ENCODE measurements at regions not wholly inside any gene's neighbourhood (a gene's known extent, or its start where the extent isn't known, plus 50 kb on each side); places are given as distances from the start of the nearest gene placed in this dataset.

DNA sequence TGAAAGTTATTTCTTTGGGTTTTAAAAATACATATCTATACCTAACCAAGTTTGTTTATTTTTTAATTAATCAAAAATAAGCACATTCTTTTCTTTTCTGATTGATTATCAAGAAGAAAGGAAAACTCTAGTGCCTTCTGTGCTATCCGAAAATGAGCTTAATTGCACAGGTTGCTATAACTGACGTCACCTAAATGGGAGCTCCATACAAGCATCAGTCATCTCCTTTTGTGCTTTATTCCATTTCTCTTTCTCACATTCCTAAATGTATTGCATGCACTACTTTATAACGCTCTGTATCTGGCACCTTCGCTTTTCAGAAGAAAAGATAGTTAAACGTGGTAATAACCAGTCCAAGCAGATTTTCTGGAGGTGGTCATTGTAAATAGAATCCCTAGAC, 675.0 kb downstream of the STPG2 start:
- no peak for DNase-seq

DNA sequence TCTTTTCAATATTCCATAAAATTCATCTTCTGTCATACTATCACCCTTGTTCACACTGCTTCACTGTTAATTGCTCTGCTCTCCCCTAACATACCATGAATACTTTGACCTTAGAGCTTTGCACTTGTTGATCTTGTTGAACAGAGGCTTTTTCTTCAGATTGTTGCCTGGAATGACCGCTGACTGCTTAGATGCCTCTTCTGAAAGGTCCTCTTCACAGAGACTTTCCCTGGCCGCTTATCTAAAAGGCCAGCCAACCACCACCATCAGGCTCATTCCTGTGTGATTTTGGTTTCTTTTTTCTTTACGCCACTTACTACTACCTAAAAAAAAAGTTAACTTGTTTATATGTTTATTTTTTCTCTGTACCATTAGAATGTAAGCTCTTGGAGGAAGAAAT, 667.7 kb downstream of the STPG2 start:
- DNase-seq = no peak

GRCh38 chr4:97477974-97478373, 665.3 kb downstream of the STPG2 start:
- no peak for DNase-seq

GRCh38 chr4:97479388-97479787, 663.9 kb downstream of the STPG2 start:
- DNase-seq = no peak

GRCh38 chr4:97491856-97492255, 651.4 kb downstream of the STPG2 start:
- no peak for DNase-seq

DNA sequence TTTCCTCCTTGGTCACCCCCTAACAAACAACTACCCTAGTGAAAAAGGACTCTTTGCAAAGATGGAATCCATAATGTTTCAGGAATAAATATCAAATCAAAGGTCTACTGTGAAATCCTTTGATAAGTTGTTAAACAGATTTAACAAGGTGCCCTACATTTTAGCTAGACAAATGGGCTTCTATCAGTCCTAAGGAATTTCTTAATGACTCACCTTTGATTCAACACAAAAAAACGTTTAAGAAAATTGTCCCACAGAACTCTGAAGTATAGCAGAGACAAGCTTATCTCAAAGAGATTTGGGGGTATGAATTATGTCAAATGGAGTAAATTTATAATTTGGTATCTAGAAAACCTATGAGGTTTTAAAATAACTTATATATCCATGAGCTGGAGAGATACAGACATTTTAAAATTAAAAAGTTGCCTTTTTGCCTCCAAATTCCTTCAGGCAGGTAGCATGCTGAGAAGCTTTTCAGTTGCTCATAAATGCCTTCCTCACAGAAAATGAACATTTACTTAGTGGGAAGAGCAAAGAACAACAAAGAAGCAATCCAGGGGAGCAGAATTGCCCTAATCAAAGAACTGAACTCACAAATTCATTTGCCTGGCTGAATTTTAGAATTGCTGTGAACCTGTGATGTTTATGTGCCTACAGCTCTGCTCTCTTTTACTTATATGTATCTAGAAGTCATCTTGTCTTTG, 649.3 kb downstream of the STPG2 start:
- no peak for DNase-seq

DNA sequence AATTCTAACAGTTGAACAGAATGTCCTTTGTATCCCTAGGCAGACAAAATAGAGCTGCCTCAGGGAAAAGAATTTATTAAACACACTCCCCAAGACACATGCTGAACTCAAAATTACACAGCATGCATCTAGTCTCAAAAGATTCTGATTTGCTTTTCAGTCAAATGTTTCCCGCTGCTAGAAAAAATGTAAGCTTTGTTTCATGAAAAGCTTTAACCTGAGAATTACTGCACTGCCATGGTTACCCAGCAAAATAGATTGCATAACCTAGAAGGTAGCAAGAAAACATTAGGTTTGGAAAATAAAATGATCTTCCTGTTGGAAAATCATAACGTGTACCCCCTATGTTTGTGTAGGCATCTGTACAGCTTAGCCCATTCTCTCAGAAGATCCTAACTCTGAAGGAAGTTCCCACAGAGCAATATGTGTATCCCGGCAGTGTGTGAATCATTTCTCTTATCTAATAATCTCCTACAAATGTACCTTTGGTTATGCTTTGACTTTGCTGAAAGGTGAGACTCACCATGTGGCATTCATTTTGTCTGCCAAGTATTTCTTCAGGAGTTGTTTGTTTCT, 646.9 kb downstream of the STPG2 start:
- DNase-seq = no peak

- DNase-seq = no peak
These were observed 644.4 kb downstream of the STPG2 start for GRCh38 chr4:97498875-97499274.

GRCh38 chr4:97500423-97500822, 642.9 kb downstream of the STPG2 start:
- DNase-seq = no peak

GRCh38 chr4:97504713-97505112, 638.6 kb downstream of the STPG2 start:
- DNase-seq = no peak

DNA sequence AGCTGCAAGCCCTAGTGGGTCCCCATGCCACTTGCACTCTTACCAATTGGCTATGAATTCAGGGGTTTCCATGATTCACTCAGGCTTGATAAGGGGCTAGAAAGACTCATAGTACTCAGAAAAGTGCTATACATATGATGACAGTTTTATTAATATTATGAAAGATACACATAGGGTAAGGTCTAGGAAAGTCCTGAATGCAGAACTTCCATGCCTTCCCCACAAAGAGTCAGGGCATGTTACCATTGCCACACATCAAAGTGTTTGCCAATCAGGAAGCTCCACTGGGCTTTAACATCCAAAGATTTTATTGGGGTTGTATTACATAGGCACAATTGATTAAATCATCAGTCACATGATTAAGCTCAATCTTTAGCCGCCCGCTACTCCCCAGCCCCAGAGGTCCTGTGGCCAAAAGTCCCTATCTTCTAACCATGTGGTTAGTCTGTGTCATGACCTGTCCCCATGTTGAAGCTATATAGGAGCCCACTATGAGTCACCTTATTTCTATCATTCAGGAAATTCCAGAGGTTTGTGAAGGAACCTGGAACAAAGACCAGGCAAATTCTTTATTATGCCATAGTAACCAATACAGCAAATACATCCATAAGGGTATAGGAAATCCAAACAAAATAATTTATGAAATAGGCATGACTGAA, 635.6 kb downstream of the STPG2 start:
- DNase-seq = no peak

All from NCI-H1417 treated with DMSO at 0.1 percent for 48 hours (cell line).